ENCODE measurements at regions not wholly inside any gene's neighbourhood (a gene's known extent, or its start where the extent isn't known, plus 50 kb on each side); places are given as distances from the start of the nearest gene placed in this dataset.
A peak's percentile ranks its signal among the peaks of the same experiment; 100 is the strongest.

- no peak for DNase-seq (ENCODE audit: low read depth)
Observed at GRCh38 chr1:99571092-99571734, 74.7 kb upstream of the PALMD start.

- DNase-seq (ENCODE audit: low read depth): no peak
Observed at GRCh38 chr1:99573431-99574217, 72.3 kb upstream of the PALMD start.

GRCh38 chr1:99577313-99577712 is 68.6 kb upstream of the PALMD start:
- no peak for DNase-seq (ENCODE audit: low read depth)

- DNase-seq (ENCODE audit: low read depth): no peak
Observed at GRCh38 chr1:99579691-99580172, 66.2 kb upstream of the PALMD start.

- peak; percentile 65 for DNase-seq (ENCODE audit: low read depth)
Observed at GRCh38 chr1:99580451-99580850, 65.5 kb upstream of the PALMD start.

GRCh38 chr1:99587008-99587407 is 58.9 kb upstream of the PALMD start:
- DNase-seq (ENCODE audit: low read depth): no peak

GRCh38 chr1:99589186-99589636 is 56.7 kb upstream of the PALMD start:
- DNase-seq (ENCODE audit: low read depth): no peak

GRCh38 chr1:99590578-99591209 is 55.2 kb upstream of the PALMD start:
- DNase-seq (ENCODE audit: low read depth): peak; percentile 65

GRCh38 chr1:99591886-99592285 is 54.0 kb upstream of the PALMD start:
- no peak for DNase-seq (ENCODE audit: low read depth)

- no peak for DNase-seq (ENCODE audit: low read depth)
Observed at GRCh38 chr1:99594205-99594604, 51.7 kb upstream of the PALMD start.

- no peak for DNase-seq (ENCODE audit: low read depth)
Observed at GRCh38 chr1:99595041-99595440, 50.9 kb upstream of the PALMD start.

- DNase-seq (ENCODE audit: low read depth): no peak
Observed at GRCh38 chr1:99595441-99595840, 50.5 kb upstream of the PALMD start.

Measured in amniotic epithelial cell (primary cell).